Fibroblast of peridontal ligament (primary cell): ENCODE measurements at regions not wholly inside any gene's neighbourhood (a gene's known extent, or its start where the extent isn't known, plus 50 kb on each side); places are given as distances from the start of the nearest gene placed in this dataset.
"Not testable (repeated sequence)": the region's sequence is repeated elsewhere in the genome, so short reads cannot be mapped to it uniquely, and the experiment has no call there.

Experiments used
- DNase-seq: peaks from one replicate; pipeline ENCODE4 v3.0.0-alpha.2; 2010; ENCODE audit errors: extremely low read depth

- no peak for DNase-seq
Observed at GRCh38 chr4:54852602-54853001, 194.8 kb downstream of the KIT start.

GRCh38 chr4:54852054-54852453 lies 194.3 kb downstream of the KIT start:
- no peak for DNase-seq

- no peak for DNase-seq
Observed at GRCh38 chr4:54844911-54845310, 187.2 kb downstream of the KIT start.

- no peak for DNase-seq
Observed at GRCh38 chr4:54843946-54844345, 186.2 kb downstream of the KIT start.

GRCh38 chr4:54843106-54843505 lies 185.3 kb downstream of the KIT start:
- DNase-seq: no peak

GRCh38 chr4:54842656-54843055 lies 184.9 kb downstream of the KIT start:
- no peak for DNase-seq

- DNase-seq: no peak
Observed at GRCh38 chr4:54842226-54842625, 184.5 kb downstream of the KIT start.

- peak; percentile 7 for DNase-seq
Observed at GRCh38 chr4:54840992-54841768, 183.4 kb downstream of the KIT start.

GRCh38 chr4:54840430-54840829 lies 182.7 kb downstream of the KIT start:
- no peak for DNase-seq

- DNase-seq: no peak
Observed at GRCh38 chr4:54838301-54838700, 180.5 kb downstream of the KIT start.

GRCh38 chr4:54837576-54838140 lies 179.9 kb downstream of the KIT start:
- DNase-seq: no peak

GRCh38 chr4:54828361-54828760 lies 170.6 kb downstream of the KIT start:
- DNase-seq: not testable (repeated sequence)

GRCh38 chr4:54823616-54824015 lies 165.9 kb downstream of the KIT start:
- no peak for DNase-seq

GRCh38 chr4:54819034-54819433 lies 161.3 kb downstream of the KIT start:
- no peak for DNase-seq

- DNase-seq: no peak
Observed at GRCh38 chr4:54818481-54818880, 160.7 kb downstream of the KIT start.

- no peak for DNase-seq
Observed at GRCh38 chr4:54813674-54814073, 155.9 kb downstream of the KIT start.

GRCh38 chr4:54806351-54806750 lies 148.6 kb downstream of the KIT start:
- DNase-seq: no peak

- DNase-seq: no peak
Observed at GRCh38 chr4:54802336-54802735, 144.6 kb downstream of the KIT start.

- no peak for DNase-seq
Observed at GRCh38 chr4:54800831-54801530, 143.2 kb downstream of the KIT start.

- DNase-seq: no peak
Observed at GRCh38 chr4:54794579-54794978, 136.8 kb downstream of the KIT start.

GRCh38 chr4:54793856-54794422 lies 136.2 kb downstream of the KIT start:
- DNase-seq: no peak
